T-helper 22 cell (primary cell): ENCODE measurements at regions not wholly inside any gene's neighbourhood (a gene's known extent, or its start where the extent isn't known, plus 50 kb on each side); places are given as distances from the start of the nearest gene placed in this dataset.
"Not testable (repeated sequence)": the region's sequence is repeated elsewhere in the genome, so short reads cannot be mapped to it uniquely, and the experiment has no call there.

Experiments used
- DNase-seq: peaks from one replicate; pipeline ENCODE4 v3.0.0-alpha.2; 2020; ENCODE audit warnings: low read depth

- no peak for DNase-seq
Observed at GRCh38 chr9:129312251-129313122, 134.4 kb upstream of the IER5L start.

- DNase-seq, result no peak
Observed at GRCh38 chr9:129311643-129312042, 133.6 kb upstream of the IER5L start.

DNA sequence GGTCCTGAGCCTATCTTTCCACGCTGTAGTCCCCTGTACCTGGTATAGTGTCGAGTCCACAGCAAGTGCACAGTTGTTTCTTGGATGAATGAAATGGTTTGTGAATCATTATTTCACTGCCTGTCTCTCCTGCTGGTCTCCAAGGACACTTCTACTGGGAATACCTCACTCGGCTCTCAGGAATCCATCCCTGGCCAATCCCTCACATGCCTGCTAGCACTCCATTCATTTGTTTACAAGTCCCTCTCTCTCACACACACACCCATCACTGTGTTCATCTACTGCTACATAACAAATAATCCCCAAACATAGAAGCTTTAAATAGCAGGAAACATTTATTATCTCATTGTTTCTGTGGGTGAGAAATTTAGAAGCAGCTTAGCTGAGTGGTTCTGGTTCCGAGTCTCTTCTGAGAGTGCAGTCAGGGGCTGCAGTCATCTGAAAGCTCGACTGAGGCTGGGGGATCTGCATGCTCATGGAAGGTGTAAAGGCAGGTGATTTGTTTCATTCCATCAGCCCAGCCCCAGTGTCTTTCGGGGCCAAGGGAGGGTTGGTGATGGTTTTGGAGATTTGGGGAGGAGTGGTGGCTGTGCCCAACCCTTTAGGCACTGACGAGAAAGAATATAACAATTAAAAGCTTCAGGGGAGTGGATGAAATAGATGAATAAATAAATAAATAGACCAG is 132.7 kb upstream of the IER5L start:
- no peak for DNase-seq

DNA sequence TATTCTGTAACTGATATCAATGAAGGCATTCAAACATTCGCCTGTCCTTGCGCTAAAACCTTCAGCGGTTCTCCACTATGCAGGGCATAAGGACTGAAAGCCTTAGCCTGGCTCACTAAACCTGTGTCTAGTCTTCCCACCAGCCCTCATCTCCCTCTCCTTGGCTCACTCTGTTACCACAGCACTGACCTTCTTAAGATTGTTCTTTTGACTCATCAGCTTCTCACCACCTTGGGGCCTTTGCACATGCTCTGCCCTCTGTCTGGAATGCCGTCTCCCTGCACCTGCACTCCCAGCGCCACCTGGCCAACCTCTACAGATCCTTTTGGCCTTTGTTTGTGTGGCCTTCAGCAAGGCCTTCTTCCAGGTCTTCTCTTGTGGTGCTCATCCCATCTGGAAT is 131.8 kb upstream of the IER5L start:
- DNase-seq, result no peak

DNA sequence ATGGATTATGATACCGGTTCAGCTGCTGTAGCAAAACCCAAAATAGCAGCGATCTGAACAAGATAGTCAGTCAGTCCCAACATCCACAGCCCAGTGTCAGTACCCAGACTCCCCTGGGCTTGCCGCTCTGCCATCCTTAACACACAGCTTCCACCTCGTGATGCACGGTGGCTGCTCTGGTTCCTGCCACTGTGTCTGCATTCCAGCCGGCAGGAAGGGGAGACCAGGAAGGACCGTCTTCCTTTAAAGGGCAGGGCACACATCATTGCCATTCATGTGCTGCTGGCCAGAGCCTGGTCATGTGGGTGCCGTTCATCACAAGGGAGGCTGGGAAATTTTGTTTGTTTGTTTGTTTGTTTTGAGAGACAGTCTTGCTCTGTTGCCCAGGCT is 131.0 kb upstream of the IER5L start:
- DNase-seq, result no peak

GRCh38 chr9:129307227-129307970 is 129.3 kb upstream of the IER5L start:
- no peak for DNase-seq

- no peak for DNase-seq
Observed at GRCh38 chr9:129306318-129306973, 128.4 kb upstream of the IER5L start.

GRCh38 chr9:129305246-129305645 is 127.2 kb upstream of the IER5L start:
- DNase-seq, result no peak

DNA sequence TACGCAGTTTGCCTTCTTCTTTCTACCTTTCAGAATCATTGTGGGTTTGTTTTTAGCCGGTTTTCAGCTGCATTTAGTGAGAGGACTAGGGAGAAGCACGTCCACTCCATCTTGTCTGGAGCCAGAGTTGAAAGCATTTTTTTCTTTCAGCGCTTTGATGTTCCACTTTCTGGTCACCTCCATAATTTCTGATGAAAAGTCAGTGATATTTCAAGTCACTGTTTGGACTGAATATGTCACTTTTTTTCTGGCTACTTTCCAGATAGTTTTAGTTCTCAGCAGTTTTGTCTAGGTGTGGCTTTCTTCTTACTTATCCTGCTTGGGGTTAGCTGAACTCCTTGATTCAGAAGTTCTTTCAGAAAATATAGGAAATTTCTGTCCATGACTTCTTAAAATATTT is 123.9 kb upstream of the IER5L start:
- DNase-seq, result no peak

DNA sequence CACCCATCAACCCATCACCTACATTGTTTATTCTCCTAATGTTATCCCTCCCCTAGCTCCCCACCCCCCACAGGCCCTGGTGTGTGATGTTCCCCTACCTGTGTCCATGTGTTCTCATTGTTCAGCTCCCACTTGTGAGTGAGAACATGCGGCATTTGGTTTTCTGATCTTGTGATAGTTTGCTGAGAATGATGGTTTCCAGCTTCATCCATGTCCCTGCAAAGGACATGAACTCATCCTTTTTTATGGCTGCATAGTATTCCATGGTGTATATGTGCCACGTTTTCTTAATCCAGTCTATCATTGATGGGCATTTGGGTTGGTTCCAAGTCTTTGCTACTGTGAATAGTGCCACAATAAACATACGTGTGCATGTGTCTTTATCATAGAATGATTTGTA is 118.1 kb upstream of the IER5L start:
- DNase-seq, result not testable (repeated sequence)

GRCh38 chr9:129291041-129291501 is 113.0 kb upstream of the IER5L start:
- no peak for DNase-seq

GRCh38 chr9:129290606-129291005 is 112.5 kb upstream of the IER5L start:
- no peak for DNase-seq

GRCh38 chr9:129289883-129290282 is 111.8 kb upstream of the IER5L start:
- no peak for DNase-seq

- DNase-seq, result no peak
Observed at GRCh38 chr9:129289131-129289731, 111.2 kb upstream of the IER5L start.

DNA sequence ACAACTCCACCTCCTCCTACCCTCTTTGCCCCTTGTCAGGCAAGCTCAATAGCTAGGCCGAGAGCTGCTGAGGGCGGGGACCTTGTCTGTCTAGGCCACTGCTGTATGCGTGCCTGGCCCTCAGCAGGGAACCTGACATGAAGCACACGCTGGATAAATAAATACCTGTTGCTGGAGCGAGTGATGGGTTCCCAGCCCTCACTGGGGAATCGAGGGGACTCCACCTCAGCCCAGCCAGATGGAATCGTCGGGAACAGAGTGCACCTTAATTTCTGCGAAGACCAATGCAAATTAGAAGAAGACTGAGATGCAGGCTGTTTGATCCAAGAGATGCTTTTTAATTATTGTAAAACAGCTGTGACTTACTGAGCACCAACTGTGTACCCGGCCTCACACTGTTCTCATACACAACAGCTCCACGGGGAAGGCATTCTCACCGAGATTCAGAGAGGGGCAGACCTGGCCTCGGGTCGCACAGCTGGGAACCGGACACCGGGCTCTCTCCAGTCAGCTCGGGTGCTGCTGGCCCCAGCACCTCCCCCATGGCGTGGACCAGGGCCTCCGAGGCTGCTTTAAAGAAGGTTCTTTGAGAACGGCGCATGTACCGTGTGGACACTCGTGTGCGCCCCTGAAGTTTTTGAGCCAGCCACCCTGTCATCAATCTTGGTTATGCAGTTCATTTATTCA is 109.7 kb upstream of the IER5L start:
- DNase-seq, result no peak

- DNase-seq, result no peak
Observed at GRCh38 chr9:129285979-129286772, 108.1 kb upstream of the IER5L start.

DNA sequence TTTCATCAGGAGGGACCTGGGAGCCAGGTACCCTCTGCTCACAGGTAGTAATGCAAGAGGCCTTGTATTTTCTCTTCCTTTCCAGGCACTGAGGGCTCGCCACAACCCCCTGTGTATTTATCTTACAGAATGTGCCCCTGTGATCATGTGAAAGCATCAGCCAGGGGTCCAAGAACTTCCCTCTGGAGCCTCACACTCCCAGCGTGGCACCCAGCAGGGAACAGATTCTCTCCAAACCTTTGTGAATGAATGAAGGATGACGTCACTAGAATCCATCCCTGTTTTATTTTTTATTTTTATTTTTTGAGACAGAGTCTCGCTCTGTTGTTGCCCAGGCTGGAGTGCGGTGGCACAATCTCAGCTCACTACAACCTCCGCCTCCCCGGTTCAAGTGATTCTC is 107.3 kb upstream of the IER5L start:
- no peak for DNase-seq

GRCh38 chr9:129284607-129285291 is 106.7 kb upstream of the IER5L start:
- DNase-seq, result no peak

GRCh38 chr9:129283705-129284606 is 105.9 kb upstream of the IER5L start:
- no peak for DNase-seq
